ENCODE measurements at regions not wholly inside any gene's neighbourhood (a gene's known extent, or its start where the extent isn't known, plus 50 kb on each side); places are given as distances from the start of the nearest gene placed in this dataset.

GRCh38 chr5:10073441-10074104 lies 176.1 kb downstream of the ATPSCKMT start:
- DNase-seq = no peak
- Histone ChIP-seq H3K27me3 (ENCODE audit: control insufficient read depth, insufficient read depth, low read length) (no peaks in the 10 kb centered on the region), H3K4me3 (ENCODE audit: insufficient read depth, low read depth, low read length) (no peak overlapping the region), H3K36me3 (replicated peaks; ENCODE audit: control insufficient read depth, insufficient read depth, low read length) (no peaks in the 10 kb centered on the region)

DNA sequence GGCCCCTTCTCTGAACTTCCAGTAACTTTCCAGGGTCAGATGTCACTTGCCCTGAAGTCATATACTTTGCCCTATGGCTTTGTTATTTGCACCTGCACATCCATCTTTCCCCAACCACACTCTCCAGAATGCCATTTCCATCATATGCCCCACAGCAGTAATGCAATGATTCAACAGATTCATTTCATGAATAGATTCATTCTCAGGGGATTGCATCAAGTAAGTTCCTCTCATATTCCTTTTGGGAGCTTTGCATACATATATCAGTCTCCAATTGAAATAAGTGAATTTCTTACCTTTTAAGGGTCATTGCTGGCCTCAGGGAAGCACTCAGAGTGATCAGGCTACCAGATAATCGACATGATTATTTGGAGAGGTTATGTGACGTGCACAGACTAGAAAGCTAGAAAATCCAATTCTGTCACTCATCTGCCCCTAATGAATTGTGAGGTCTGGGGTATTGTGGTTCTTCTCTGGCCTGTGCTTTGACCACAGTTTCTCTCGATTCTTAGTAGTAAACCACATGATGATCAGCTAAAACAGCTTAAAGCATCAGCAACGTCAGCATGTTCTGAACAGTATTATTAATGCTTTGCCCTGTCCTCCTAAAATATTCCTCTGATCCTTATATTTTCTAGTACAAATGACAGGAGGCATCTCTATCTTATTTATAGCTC lies 179.9 kb downstream of the ATPSCKMT start:
- Histone ChIP-seq H3K4me3 (ENCODE audit: insufficient read depth, low read depth, low read length) (no peak overlapping the region), H3K27me3 (ENCODE audit: control insufficient read depth, insufficient read depth, low read length) (no peaks in the 10 kb centered on the region)
- no peak for DNase-seq

DNA sequence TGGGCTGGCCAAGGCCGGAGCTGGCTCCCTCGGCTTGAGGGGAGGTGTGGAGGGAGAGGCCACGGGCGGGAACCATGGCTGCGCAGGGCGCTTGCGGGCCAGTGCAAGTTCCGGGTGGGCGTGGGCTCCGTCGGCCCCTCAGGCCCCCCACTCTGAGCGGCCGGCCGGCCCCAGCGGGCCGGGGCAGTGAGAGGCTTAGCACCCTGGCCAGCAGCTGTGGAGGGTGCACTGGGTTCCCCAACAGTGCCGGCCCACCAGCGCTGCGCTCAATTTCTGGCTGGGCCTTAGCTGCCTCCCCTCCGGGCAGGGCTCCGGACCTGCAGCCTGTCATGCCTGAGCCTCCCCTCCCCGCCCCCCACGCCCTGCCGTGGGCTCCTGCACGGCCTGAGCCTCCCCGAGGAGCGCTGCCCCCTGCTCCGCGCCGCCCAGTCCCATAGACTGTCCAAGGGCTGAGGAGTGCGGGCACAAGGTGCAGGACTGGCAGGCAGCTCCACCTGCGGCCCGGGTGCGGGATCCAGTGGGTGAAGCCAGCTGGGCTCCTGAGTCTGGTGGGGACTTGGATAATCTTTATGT lies 184.2 kb downstream of the ATPSCKMT start:
- Histone ChIP-seq H3K4me3 (ENCODE audit: insufficient read depth, low read depth, low read length) (no peak overlapping the region), H3K36me3 (replicated peaks; ENCODE audit: control insufficient read depth, insufficient read depth, low read length) (no peaks in the 10 kb centered on the region), H3K27me3 (ENCODE audit: control insufficient read depth, insufficient read depth, low read length) (no peaks in the 10 kb centered on the region)
- DNase-seq = no peak

More for the DNA sequence above, 179.9 kb downstream of the ATPSCKMT start:
- no peaks in the 10 kb centered on the region for H3K36me3 ChIP-seq (replicated peaks; ENCODE audit: control insufficient read depth, insufficient read depth, low read length)

DNA sequence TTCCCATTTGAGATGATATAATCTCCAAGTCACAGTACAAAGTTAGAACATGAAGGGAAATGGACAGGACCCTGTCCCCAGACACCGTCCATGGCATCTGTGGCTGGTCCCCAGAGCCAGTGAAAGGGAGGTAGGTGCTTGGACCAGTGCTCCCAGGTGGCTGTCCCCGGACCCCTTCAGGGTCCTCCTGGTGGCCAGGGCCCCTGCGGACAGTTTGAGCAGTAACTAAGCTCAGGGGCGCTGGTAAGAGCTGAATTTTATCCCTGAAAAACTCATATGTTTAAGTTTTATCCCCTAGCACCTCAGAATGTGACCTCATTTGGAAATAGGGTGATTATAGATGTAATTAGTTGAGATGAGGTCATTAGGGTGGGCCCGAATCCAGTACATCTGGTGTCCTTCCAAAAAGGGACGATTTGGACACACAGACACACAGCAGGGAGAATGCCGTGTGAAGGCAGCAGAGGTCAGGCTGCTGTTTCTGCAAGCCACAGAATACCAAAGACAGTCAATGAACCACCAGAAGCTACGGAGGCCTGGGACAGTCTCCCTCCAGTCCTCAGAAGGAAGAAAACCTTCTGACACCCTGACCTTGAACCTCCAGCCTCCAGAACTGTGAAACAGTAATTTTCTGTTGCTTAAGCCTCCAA lies 185.0 kb downstream of the ATPSCKMT start:
- Histone ChIP-seq H3K36me3 (replicated peaks; ENCODE audit: control insufficient read depth, insufficient read depth, low read length) (no peaks in the 10 kb centered on the region), H3K4me3 (ENCODE audit: insufficient read depth, low read depth, low read length) (no peak overlapping the region), H3K27me3 (ENCODE audit: control insufficient read depth, insufficient read depth, low read length) (no peaks in the 10 kb centered on the region)
- no peak for DNase-seq

DNA sequence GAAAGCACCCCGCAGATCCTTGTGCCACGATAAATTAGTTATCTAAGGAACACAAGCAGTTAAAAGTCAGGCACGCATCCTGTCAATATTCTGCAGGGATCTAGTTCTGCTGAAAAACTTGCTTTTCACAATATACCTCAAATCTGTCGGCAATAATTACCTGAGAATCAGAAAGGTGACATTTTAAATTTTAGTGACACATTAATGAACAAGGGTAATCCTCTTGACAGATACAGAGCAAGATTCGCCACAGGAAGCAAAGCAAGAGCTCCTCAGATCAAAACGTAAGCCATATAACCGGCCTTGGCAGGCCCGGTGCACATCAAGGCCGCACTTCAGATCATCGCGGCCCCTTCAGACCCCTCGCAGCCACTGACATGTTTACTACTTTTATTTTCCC lies 185.7 kb downstream of the ATPSCKMT start:
- no peak for DNase-seq

GRCh38 chr5:10059980-10060379 lies 189.7 kb downstream of the ATPSCKMT start:
- DNase-seq = no peak
- H3K4me3 ChIP-seq (ENCODE audit: insufficient read depth, low read depth, low read length) = no peak overlapping the region
- no peaks in the 10 kb centered on the region for H3K36me3 ChIP-seq (replicated peaks; ENCODE audit: control insufficient read depth, insufficient read depth, low read length)
- H3K27me3 ChIP-seq (ENCODE audit: control insufficient read depth, insufficient read depth, low read length) = no peaks in the 10 kb centered on the region

More for the DNA sequence above, 185.7 kb downstream of the ATPSCKMT start:
- no peaks in the 10 kb centered on the region for H3K36me3 ChIP-seq (replicated peaks; ENCODE audit: control insufficient read depth, insufficient read depth, low read length)
- H3K4me3 ChIP-seq (ENCODE audit: insufficient read depth, low read depth, low read length) = no peak overlapping the region
- H3K27me3 ChIP-seq (ENCODE audit: control insufficient read depth, insufficient read depth, low read length) = no peaks in the 10 kb centered on the region

DNA sequence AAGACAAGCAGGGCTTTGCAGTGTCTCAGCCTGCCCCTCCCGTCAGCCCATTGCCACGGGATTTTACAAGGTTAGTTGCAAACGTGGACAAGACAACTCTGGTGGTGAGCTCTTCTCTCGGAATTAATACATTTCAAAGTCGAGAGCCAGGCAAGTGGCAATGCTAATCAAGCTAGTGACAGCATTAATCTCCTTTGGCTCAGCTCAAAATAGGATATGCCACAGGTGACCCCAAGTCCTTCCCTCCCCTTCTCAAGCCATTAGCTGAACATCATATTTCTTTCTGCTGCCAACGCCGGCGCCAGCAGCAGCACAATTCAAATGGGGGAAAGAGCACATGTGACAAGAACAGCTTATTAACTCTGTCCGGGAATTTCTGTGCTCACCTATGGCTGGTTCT lies 190.1 kb downstream of the ATPSCKMT start:
- no peak overlapping the region for H3K4me3 ChIP-seq (ENCODE audit: insufficient read depth, low read depth, low read length)
- no peak for DNase-seq
- no peaks in the 10 kb centered on the region for H3K36me3 ChIP-seq (replicated peaks; ENCODE audit: control insufficient read depth, insufficient read depth, low read length)
- H3K27me3 ChIP-seq (ENCODE audit: control insufficient read depth, insufficient read depth, low read length) = no peaks in the 10 kb centered on the region

DNA sequence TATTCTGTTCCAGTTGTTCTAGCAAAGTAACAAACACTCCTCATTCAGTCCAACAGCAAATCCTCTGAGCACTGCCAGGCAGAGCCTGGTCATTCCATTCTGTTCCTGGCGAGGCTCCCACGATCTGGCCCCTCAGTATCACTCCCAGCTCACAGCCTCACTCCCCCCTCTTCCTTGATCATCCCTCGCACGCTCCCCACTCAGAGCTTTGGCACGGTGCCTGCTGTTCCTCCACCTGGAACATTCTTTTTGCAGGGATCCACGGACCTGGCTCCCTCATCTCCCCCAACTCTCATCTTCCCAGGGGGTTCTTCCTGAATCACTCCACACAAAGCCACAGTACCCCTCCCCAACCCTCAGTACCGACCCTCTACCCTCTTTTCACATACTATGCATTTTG lies 192.3 kb downstream of the ATPSCKMT start:
- Histone ChIP-seq H3K27me3 (ENCODE audit: control insufficient read depth, insufficient read depth, low read length) (no peaks in the 10 kb centered on the region), H3K36me3 (replicated peaks; ENCODE audit: control insufficient read depth, insufficient read depth, low read length) (no peaks in the 10 kb centered on the region), H3K4me3 (ENCODE audit: insufficient read depth, low read depth, low read length) (no peak overlapping the region)
- DNase-seq = no peak

DNA sequence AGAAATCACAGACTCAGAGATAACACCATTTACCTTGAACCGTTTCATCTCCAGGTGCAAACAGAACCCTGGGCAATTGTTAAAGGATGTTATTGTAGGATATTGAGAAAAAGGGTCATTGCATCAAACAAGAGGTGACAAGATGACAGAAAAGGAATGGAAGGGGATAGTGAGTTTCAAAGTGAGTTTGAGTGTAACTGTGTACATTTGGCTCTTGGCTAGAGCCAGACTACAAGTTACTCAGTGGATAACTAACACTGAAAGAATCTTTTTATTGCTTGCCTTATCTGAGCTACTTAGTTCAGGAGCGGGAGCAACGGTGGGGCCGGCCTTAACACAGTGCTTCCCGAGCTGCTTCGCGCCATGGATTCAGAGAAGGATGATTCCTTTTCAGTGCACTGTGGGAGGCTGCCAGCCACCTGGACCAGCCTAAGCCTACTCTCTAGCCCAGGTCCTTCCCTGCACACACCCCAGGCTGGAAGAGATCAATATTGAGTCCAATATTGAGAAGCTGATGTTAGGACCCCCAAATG lies 193.4 kb downstream of the ATPSCKMT start:
- Histone ChIP-seq H3K4me3 (ENCODE audit: insufficient read depth, low read depth, low read length) (no peak overlapping the region), H3K27me3 (ENCODE audit: control insufficient read depth, insufficient read depth, low read length) (no peaks in the 10 kb centered on the region), H3K36me3 (replicated peaks; ENCODE audit: control insufficient read depth, insufficient read depth, low read length) (no peaks in the 10 kb centered on the region)
- DNase-seq = no peak

GRCh38 chr5:10049858-10050455 lies 199.7 kb downstream of the ATPSCKMT start:
- Histone ChIP-seq H3K4me3 (ENCODE audit: insufficient read depth, low read depth, low read length) (no peak overlapping the region), H3K27me3 (ENCODE audit: control insufficient read depth, insufficient read depth, low read length) (no peaks in the 10 kb centered on the region), H3K36me3 (replicated peaks; ENCODE audit: control insufficient read depth, insufficient read depth, low read length) (no peaks in the 10 kb centered on the region)
- no peak for DNase-seq

- H3K4me3 ChIP-seq (ENCODE audit: insufficient read depth, low read depth, low read length) = no peak overlapping the region
- H3K36me3 ChIP-seq (replicated peaks; ENCODE audit: control insufficient read depth, insufficient read depth, low read length) = no peaks in the 10 kb centered on the region
- DNase-seq = peak; percentile 44
Observed at GRCh38 chr5:10046676-10047075, 203.0 kb downstream of the ATPSCKMT start.

GRCh38 chr5:10045376-10045775 lies 204.3 kb downstream of the ATPSCKMT start:
- no peak for DNase-seq
- Histone ChIP-seq H3K27me3 (ENCODE audit: control insufficient read depth, insufficient read depth, low read length) (no peaks in the 10 kb centered on the region), H3K4me3 (ENCODE audit: insufficient read depth, low read depth, low read length) (no peak overlapping the region), H3K36me3 (replicated peaks; ENCODE audit: control insufficient read depth, insufficient read depth, low read length) (no peaks in the 10 kb centered on the region)

More at GRCh38 chr5:10046676-10047075, 203.0 kb downstream of the ATPSCKMT start:
- no peaks in the 10 kb centered on the region for H3K27me3 ChIP-seq (ENCODE audit: control insufficient read depth, insufficient read depth, low read length)

- DNase-seq = no peak
- no peaks in the 10 kb centered on the region for H3K36me3 ChIP-seq (replicated peaks; ENCODE audit: control insufficient read depth, insufficient read depth, low read length)
- H3K27me3 ChIP-seq (ENCODE audit: control insufficient read depth, insufficient read depth, low read length) = no peaks in the 10 kb centered on the region
- H3K4me3 ChIP-seq (ENCODE audit: insufficient read depth, low read depth, low read length) = no peak overlapping the region
Observed at GRCh38 chr5:10036136-10036815, 213.4 kb downstream of the ATPSCKMT start.

GRCh38 chr5:10034001-10034400 lies 215.7 kb downstream of the ATPSCKMT start:
- Histone ChIP-seq H3K27me3 (ENCODE audit: control insufficient read depth, insufficient read depth, low read length) (no peaks in the 10 kb centered on the region), H3K4me3 (ENCODE audit: insufficient read depth, low read depth, low read length) (no peak overlapping the region), H3K36me3 (replicated peaks; ENCODE audit: control insufficient read depth, insufficient read depth, low read length) (no peaks in the 10 kb centered on the region)
- DNase-seq = no peak

Measured in H7 (cell line).